ENCODE measurements at regions not wholly inside any gene's neighbourhood (a gene's known extent, or its start where the extent isn't known, plus 50 kb on each side); places are given as distances from the start of the nearest gene placed in this dataset.

DNA sequence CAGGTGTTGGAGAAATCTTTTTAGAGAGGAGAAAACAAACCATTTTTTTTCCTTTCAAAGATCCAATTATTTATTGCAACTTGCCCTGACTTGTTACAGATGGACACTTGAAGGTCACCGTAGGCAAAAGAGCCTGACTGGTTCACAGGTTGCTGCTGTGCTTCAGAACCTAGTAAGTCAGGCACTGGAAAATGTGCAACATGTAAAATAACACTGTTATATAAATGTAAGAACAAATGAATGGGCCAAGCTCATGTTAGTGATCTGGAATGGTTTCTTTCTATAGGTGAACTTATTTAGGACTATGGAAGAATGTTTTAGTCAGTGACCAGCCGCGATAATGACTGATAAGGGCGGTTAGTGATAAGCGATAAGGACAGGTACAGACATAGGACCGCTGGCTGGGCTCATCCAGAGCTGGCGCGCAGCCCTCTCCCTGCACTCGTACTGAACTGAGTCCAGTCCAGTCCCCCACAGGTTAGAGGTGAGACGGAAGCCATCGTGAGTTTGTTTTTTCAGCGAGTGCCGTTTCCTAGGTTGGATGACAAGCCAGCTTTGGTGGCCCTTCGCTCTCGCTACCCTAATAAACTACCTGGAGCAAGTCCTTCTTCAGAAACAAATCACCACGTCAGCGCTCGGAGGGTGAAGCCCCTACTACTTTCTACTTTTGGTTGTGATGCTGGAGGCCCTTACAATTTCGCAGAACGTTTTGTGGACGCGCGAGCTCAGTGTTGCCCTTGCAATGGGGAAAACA, 94.4 kb upstream of the PRDM1 start:
- no peak for DNase-seq (ENCODE audit: low read depth in 4 of 4, low spot score in 3 of 4)

DNA sequence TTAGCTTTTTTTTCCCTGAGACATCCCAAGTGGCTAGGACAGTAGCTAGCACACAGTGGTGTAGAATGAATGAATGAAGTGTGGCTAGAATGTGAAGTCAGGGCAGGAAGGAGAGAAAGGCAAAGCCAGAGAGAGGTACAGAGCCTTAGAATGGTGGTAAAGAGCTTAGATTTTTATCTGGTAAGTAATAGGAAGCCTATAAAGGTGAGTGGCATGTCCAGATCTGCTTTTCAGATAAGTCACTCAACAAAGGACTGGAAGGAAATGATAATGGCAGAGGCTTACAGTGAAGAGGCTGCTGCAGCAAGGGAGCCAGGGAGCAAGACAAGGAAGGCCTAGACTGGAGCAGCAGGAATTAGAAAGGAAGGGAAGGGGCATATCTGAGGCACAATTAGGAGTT, 96.0 kb upstream of the PRDM1 start:
- no peak for DNase-seq (ENCODE audit: low read depth in 4 of 4, low spot score in 3 of 4)

DNA sequence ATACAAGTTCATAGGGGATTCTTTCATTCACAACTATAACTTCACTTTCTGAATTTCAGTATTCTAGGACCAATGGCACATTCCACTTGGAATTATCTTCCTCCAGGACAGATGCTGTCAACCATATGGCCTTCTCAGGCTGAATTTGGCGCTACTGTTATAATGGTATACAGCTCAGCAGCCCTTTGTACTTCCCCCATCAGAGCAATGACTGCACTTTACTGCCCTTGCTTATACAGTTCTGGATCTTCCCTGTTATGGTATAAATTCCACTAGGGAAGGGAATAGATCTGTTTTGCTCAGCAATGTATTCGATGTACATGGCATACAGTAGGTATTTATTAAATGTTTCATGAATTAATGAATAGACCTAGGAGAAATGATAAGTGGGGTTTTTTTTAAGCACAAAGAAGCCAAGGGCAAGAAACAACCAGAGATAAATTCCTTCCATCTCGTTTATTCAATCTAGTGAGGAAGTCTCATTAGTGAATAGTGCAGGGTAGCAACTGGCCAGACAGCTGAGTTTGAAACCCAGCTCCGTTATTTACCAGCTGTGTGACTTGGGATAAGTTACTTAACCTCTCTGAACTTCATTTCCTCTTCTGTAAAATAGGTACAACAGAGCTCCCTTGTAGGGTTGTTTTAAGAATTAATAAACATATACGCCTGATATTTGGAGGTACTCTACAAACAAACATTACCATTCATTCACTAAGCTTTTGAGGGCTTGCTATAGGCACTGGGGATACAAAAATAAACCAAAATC, 97.1 kb upstream of the PRDM1 start:
- no peak for DNase-seq (ENCODE audit: low read depth in 4 of 4, low spot score in 3 of 4)

DNA sequence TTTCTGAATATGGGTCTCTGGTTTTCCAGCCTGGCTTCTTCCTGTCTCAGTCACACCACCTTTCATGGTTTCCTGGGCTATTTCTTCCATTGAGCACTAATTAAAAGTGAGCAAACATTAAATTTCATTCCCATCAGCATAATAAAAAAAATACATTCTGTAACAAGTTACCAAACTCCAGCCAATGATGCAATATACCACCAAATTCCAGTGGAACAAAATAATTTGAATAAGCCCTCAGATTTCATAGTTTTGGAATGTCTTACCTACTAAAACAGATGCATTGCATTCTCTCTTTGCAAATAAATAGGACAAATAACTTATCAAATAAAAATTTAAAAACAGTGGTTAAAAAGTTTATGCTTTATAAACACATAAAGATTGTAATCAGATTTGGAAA, 97.8 kb upstream of the PRDM1 start:
- DNase-seq (ENCODE audit: low read depth in 4 of 4, low spot score in 3 of 4): no peak

DNA sequence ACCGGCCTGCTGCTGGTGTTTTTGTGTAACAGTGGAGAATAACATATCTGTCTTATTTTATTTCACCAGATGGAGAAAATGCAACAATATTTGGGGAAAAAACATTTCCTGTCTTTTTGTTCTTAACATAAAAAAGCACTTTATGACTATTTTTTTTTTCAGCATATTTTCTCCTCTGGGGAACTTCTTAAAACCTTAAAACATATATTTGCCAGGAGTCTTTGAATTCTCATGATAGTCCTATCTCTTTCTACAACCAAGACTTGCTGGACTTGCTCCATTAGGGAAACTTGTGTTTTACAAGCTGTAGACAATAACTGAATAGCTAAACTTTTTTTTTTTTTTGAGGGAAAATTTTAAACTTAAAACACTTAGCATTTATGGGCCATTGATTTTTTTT, 98.6 kb upstream of the PRDM1 start:
- DNase-seq (ENCODE audit: low read depth in 4 of 4, low spot score in 3 of 4): no peak

DNA sequence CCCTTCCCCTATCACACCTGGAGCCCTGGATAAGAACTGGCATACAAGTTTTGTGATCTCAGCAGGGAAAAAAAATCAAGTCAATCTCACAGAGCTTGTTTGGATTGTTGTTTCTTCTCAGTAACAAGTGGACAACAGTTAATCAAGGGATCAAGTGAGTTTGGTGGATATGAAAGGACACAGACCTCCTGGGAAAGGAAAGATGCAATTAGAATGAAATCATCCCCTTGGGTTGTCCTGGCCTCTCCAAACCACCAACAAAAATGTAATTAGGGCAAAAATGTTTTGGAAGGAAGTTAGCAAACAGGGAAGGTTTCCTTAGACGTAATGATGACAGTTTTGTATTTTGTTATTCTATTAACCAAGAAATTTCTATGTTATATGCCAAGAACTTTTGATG, 99.1 kb upstream of the PRDM1 start:
- no peak for DNase-seq (ENCODE audit: low read depth in 4 of 4, low spot score in 3 of 4)

DNA sequence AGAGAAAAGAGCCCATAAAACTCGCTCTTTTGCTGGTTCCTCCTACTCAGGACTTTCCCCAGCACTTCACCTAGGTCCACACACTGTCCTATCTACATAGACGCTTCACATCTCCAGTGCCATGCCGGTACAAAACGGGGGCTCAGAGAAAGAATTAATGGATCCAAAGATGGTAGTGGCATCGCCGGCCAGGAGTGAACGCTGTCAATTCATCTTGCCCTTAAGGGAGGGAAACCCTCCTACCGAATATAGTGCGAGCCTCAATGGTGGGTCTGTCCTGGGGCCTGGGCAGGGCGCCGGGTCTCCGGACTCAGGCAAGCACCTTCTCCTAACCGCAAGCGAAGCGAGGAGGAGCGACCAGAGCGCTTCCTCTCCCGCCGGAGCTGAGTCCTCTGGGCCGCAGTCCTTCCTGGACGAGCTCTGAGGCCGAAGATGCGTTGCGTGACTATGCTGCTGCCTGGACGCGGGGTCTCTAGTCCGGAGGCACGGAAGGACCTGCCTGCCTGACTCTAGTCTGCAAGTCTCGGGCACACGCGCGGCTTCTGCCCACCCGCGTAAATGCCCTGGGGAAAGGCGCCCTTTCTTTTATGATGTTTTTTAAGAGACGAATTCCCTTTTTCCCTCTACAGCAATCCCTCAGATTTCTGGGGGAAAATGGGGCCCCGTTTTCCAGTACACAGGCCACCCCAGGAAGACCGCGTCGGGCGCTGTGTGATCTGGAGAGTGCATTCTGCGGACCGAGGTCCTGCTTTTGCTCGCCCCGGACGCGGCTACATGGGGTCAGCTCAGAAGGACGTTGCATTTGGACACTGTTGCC, 100.1 kb upstream of the PRDM1 start:
- no peak for DNase-seq (ENCODE audit: low read depth in 4 of 4, low spot score in 3 of 4)

GRCh38 chr6:105985098-105985815, 100.9 kb upstream of the PRDM1 start:
- no peak for DNase-seq (ENCODE audit: low read depth in 4 of 4, low spot score in 3 of 4)

- no peak for DNase-seq (ENCODE audit: low read depth in 4 of 4, low spot score in 3 of 4)
Measured at GRCh38 chr6:105983763-105984162, 102.4 kb upstream of the PRDM1 start.

GRCh38 chr6:105982761-105983540, 103.2 kb upstream of the PRDM1 start:
- DNase-seq (ENCODE audit: low read depth in 4 of 4, low spot score in 3 of 4): no peak

GRCh38 chr6:105981888-105982358, 104.2 kb upstream of the PRDM1 start:
- no peak for DNase-seq (ENCODE audit: low read depth in 4 of 4, low spot score in 3 of 4)

- DNase-seq (ENCODE audit: low read depth in 4 of 4, low spot score in 3 of 4): no peak
Measured at GRCh38 chr6:105981002-105981887, 104.9 kb upstream of the PRDM1 start.

DNA sequence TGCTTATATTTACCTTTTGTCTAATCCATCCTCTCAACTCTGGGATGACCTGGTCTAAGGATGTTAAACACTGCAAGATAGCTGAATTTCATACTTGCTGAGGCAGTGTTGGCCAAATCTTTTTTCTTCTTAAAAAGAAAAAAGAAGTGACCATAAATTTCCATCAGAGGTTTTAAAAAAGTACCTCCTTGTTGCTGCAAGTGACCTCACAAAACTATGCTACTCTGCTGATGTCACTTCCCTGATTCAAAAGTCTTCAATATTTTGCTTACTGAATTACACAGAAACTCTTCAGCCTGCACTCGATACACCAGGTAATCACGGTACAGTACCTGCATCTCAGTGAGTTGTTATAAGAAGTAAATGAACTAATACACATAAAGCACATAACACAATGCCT, 107.2 kb upstream of the PRDM1 start:
- no peak for DNase-seq (ENCODE audit: low read depth in 4 of 4, low spot score in 3 of 4)

GRCh38 chr6:105977934-105978504, 108.1 kb upstream of the PRDM1 start:
- DNase-seq (ENCODE audit: low read depth in 4 of 4, low spot score in 3 of 4): no peak

DNA sequence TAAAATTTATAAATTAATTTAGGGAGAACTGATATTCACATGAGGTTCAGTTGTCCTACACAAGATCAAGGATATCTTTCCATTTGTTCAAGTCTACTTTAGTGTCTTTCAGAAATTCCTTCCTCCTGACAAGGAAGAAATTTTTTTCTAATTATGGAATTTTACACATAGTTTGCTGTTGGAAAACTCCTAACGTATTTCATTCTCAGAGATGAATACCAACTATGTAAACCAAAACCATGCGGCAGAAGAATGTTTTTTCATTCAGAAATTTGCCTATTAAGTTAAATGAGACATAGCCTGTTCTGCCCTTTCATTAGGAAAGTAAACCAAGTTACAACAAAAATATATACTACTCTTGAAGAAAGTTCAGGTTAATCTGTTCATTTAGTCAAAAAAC, 111.2 kb upstream of the PRDM1 start:
- DNase-seq (ENCODE audit: low read depth in 4 of 4, low spot score in 3 of 4): no peak

DNA sequence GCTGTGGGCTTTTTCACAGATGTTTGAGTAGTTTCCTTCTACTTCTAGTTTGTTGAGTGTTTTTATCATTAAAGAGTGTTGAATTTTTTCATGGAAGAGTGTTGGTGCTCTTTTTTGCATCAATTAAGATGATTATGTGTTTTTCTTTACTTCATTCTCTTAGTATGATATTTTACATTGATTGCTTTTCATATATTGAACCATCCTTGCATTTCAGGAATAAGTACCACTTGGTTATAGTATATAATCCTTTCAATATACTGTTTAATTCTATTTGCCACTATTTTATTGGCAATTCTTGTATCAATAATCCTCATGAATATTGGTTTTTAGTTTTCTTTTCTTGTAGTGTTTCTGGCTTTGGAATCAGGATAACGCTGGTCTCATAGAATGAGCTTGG, 113.7 kb upstream of the PRDM1 start:
- DNase-seq (ENCODE audit: low read depth in 4 of 4, low spot score in 3 of 4): no peak

- DNase-seq (ENCODE audit: low read depth in 4 of 4, low spot score in 3 of 4): no peak
Measured at GRCh38 chr6:105968603-105969333, 117.4 kb upstream of the PRDM1 start.
